Epithelial cell of proximal tubule (primary cell): ENCODE measurements at regions not wholly inside any gene's neighbourhood (a gene's known extent, or its start where the extent isn't known, plus 50 kb on each side); places are given as distances from the start of the nearest gene placed in this dataset.

Experiments
- DNase-seq: peaks from one replicate; pipeline ENCODE4 v3.0.0-alpha.2; 2011; ENCODE audit warnings: low read depth
- H3K4me3 ChIP-seq: 2 replicates; pipeline ENCODE4 v1.5.1; 2011; ENCODE audit warnings: low read depth, mild to moderate bottlenecking, low read length
- CTCF ChIP-seq: conservative IDR thresholded peaks from 2 replicates; pipeline ENCODE4 v1.5.1; 2012; ENCODE audit warnings: low read depth, mild to moderate bottlenecking, low read length

DNA sequence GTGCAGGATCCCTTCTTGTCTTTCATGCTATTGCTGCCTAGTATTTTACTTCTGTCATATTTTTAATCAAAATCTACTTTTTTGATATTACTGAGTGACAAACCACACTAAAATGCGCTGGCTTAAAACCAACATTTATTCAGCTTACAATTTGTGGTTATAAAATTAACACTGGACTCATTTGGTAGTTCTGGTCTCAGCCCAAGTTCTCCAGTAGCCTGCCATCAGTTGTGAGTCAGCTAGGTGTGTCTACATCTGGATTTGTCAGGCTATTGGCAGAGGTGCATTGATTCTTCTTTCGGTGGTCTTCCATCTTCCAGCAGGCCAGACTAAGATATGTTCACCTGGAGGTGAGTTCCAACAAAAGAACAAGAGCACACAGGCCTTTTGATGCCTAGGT, 765.1 kb upstream of the FBXO33 start:
- no peak for DNase-seq
- no peak for TF ChIP-seq CTCF
- H3K4me3 ChIP-seq: no peak overlapping the region

GRCh38 chr14:40188006-40188405, 755.8 kb upstream of the FBXO33 start:
- DNase-seq: peak; percentile 3
- no peak for TF ChIP-seq CTCF
- H3K4me3 ChIP-seq: no peak overlapping the region

DNA sequence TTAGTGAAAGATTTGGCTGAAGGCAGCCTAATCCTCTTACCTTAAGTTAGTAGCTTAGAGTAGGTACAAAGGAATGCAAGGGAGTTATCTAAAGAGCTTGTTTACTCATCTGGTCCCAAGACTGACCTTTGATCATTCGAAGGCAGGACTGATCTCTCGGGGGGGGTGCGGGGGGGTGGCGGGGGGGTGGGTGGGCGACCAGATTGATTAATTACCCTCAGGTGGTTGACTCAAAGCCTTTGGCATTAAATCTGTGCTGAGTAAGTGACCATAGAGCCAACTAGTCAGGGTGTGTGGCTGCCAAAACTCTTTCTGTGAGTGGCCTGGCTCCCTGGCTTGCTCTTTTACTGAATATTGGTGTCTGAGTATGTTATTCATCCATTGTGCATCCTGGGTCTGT, 731.9 kb upstream of the FBXO33 start:
- no peak for TF ChIP-seq CTCF
- H3K4me3 ChIP-seq: no peak overlapping the region
- DNase-seq: peak; percentile 7

GRCh38 chr14:40139657-40140056, 707.4 kb upstream of the FBXO33 start:
- no peak for DNase-seq
- H3K4me3 ChIP-seq: no peak overlapping the region
- TF ChIP-seq CTCF: no peak

GRCh38 chr14:40133463-40133862, 701.2 kb upstream of the FBXO33 start:
- no peak for DNase-seq
- no peak for TF ChIP-seq CTCF
- H3K4me3 ChIP-seq: no peak overlapping the region

DNA sequence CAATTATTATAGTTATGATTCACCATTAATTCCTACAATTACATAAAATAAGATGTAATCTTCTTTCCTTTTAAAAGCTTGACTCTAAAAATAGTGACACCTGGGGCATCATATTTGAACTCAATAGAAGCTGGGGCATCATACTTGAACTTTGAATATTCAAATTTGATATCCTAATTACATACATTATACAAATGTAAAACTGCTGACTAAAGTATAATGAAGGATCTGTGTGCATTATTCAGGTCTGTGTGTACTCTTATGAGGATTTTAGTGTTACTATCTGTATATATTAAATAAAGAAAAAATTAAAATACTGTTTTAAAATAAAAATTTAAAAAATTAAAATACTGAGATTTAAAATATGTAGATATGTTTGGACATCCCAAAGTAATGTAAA, 696.9 kb upstream of the FBXO33 start:
- DNase-seq: no peak
- no peak overlapping the region for H3K4me3 ChIP-seq
- TF ChIP-seq CTCF: no peak

DNA sequence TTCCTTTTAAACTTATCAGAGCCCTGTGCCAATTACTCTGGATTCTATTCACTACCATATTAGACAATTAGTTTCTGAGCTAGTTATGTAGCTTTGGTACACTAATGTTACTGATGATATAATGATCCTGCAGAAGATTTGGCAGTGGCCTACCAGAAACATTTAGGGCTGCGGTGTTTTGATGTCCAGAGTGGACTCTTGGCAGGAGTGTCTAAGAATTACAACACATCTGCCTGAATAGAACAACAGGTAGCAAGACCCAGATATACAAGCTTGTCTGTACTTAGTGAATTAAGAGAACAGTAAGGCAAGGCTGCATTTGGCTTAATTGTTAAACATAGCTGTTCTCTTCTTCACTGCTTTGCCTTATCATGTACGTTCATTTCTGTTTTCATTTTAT, 691.6 kb upstream of the FBXO33 start:
- TF ChIP-seq CTCF: no peak
- H3K4me3 ChIP-seq: no peak overlapping the region
- DNase-seq: no peak
